HG03060 (cell line): ENCODE measurements at regions not wholly inside any gene's neighbourhood (a gene's known extent, or its start where the extent isn't known, plus 50 kb on each side); places are given as distances from the start of the nearest gene placed in this dataset.

Source experiments
- ATAC-seq: cut with Tn5 transposase; IDR thresholded peaks from one replicate; pipeline ENCODE4 v1.9.1; 2021; ENCODE audit warnings: low read depth, moderate number of reproducible peaks; ENCODE audit not compliant: unreplicated experiment

DNA sequence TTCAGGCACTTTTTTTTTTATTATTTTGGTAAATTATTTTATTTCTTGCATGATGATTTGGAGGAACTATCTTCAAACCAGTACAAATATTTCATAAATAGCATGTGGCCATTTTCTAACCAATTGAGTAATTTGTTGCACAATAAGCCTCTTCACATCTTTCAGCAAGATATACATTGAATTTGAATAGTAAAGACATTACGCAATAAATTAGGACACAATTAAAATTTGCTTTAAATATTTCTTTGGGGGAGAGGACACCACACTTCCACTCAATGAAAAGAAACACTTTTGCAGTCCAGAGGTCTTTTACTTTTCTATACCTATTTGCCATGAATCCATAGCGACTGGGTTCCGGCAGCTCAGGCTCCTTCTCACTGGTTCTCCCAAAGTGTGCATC lies 762.6 kb upstream of the GOLIM4 start:
- ATAC-seq, result no peak

GRCh38 chr3:168850109-168850508 lies 754.4 kb upstream of the GOLIM4 start:
- no peak for ATAC-seq

GRCh38 chr3:168847291-168847883 lies 751.7 kb upstream of the GOLIM4 start:
- no peak for ATAC-seq

DNA sequence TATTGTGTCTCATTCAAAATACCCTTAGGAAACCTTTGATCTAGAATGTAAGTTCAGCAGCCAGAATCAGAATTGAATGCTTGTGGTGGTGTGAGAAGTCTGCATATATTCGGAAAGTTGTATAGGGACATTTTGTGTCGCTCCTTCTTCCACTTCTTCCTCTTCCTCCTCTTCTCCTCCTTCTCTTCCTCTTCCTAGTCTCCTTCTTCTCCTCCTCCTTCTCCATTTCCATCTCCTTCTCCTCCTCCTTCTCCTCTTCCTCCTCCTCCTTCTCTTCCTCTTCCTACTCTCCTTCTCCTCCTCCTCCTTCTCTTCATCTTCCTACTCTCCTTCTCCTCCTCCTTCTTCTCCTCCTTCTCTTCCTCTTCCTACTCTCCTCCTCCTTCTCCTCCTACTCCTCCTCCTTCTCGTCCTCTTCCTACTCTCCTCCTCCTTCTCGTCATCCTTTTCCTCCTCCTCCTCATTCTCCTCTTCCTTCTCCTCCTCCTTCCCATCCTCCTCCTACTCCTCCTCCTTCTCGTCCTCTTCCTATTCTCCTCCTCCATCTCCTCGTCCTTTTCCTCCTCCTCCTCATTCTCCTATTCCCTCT lies 749.3 kb upstream of the GOLIM4 start:
- no peak for ATAC-seq

GRCh38 chr3:168844472-168844871 lies 748.7 kb upstream of the GOLIM4 start:
- ATAC-seq, result no peak

DNA sequence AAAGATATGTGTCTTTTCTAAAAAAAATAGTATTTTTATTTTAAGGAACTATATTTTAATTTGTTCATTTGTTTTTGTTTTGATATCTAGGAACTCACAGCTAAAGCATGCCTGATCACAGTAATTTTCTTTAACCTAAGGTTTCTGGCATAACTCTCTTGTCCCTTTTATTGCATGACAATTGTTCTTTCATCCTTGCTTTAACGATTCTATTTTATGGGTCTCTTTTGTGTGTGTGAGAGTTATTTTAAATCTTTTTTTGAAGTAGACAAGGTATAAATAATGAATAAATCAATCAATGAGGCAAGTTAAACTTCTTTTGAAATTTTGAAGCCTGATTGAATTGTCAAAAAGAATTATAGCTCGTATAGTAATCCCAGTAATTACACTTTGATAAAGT lies 747.8 kb upstream of the GOLIM4 start:
- no peak for ATAC-seq

DNA sequence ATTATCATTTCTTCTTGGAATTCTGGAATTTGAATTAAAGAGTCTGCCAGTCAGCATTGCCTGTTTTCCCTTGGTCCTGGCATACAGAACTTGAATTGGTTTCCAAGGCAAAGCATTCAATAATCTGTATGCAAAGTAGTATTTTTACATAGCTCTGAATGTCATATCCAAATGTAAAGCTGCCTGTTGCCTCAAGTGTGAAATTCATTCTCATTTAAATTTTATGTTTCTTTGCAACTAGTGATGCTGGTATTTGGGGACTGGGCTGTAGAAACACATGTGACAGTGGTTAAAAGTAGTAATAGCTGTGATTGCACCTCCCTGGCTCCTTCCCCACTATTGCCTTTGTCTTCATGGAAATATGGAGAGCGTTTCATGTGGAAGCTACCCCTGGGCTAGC lies 743.9 kb upstream of the GOLIM4 start:
- no peak for ATAC-seq

GRCh38 chr3:168834558-168834957 lies 738.8 kb upstream of the GOLIM4 start:
- no peak for ATAC-seq

GRCh38 chr3:168828943-168829342 lies 733.2 kb upstream of the GOLIM4 start:
- no peak for ATAC-seq

GRCh38 chr3:168828536-168828935 lies 732.8 kb upstream of the GOLIM4 start:
- ATAC-seq, result no peak

GRCh38 chr3:168828014-168828413 lies 732.3 kb upstream of the GOLIM4 start:
- no peak for ATAC-seq

- ATAC-seq, result no peak
These were observed 728.4 kb upstream of the GOLIM4 start for GRCh38 chr3:168824107-168824506.

- ATAC-seq, result no peak
These were observed 727.7 kb upstream of the GOLIM4 start for GRCh38 chr3:168823466-168823865.

GRCh38 chr3:168820810-168821415 lies 725.2 kb upstream of the GOLIM4 start:
- ATAC-seq, result no peak

DNA sequence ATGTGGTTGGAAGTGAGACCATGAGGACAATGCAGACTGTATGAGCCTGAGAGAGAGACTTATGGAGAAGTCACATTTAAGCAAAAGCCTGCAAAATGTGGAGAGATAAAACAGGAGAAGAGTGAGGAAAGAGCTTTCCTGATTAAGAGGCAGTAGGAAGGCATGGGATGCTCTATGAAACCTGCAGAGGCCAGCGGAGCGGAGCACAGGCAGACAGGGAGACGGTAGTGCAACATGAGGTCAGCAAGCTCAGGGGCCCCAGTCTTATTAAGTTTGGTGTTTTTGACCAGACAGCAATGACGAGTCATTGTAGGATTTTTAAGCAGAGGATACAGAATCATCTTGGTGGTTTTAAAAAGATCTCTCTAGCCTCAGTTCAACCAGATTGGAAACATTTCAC lies 721.5 kb upstream of the GOLIM4 start:
- ATAC-seq, result no peak

- no peak for ATAC-seq
These were observed 720.2 kb upstream of the GOLIM4 start for GRCh38 chr3:168815946-168816345.

- ATAC-seq, result no peak
These were observed 717.6 kb upstream of the GOLIM4 start for GRCh38 chr3:168813225-168813802.

DNA sequence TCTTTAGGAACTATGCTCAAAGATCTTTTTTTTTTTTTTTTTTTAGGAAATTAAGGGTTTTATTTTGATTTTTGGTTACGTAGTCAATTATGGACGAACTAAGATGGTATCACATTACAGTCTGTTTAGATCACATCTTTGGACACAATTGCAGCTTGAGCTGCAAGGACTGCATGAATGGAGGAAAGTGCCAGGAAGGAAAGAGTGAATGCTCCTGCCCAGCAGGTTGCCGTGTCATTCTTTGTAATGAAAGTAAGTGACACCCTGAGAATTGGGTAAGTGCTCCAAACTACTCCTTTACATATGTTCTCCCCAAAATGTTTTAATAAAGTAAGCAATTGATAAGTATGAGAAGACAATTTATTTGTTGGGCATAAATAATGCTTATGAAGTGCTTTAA lies 716.5 kb upstream of the GOLIM4 start:
- no peak for ATAC-seq

GRCh38 chr3:168808596-168808995 lies 712.9 kb upstream of the GOLIM4 start:
- no peak for ATAC-seq

GRCh38 chr3:168807448-168807847 lies 711.7 kb upstream of the GOLIM4 start:
- no peak for ATAC-seq

- no peak for ATAC-seq
These were observed 711.1 kb upstream of the GOLIM4 start for GRCh38 chr3:168806871-168807270.

DNA sequence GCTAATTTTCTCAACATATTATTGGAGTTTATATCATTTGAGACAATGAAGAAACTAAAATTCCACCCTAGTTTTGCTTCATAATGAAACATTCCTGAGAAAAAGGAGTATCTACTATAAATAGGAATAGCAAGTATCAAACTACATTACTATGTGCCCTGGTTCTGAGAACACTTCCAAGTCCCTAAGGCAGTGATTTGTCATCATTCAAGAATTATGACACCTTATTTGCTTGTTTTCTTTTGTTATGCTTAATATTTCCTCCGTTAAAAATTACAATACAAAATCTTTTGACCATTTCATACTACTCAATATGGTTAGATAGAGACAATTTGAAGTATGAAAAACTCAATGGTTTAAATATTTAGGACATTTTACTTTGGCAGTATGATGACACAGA lies 707.8 kb upstream of the GOLIM4 start:
- no peak for ATAC-seq
